Right renal pelvis (tissue), 4 donors: ENCODE measurements at regions not wholly inside any gene's neighbourhood (a gene's known extent, or its start where the extent isn't known, plus 50 kb on each side); places are given as distances from the start of the nearest gene placed in this dataset.
A peak's percentile ranks its signal among the peaks of the same experiment; 100 is the strongest.

Experiments used
- DNase-seq, 4 donors: peaks; one replicate each; pipeline ENCODE4 v3.0.0-alpha.2; 2013; ENCODE audit warnings: low read depth in 4 of 4, low spot score in 3 of 4, missing footprints in 1 of 4

GRCh38 chr6:56005426-56005825 lies 130.0 kb upstream of the BMP5 start:
- no peak for DNase-seq

- DNase-seq = no peak
Measured at GRCh38 chr6:56004426-56004825, 129.0 kb upstream of the BMP5 start.

- no peak for DNase-seq
Measured at GRCh38 chr6:56003616-56004015, 128.2 kb upstream of the BMP5 start.

- no peak for DNase-seq
Measured at GRCh38 chr6:56002336-56002735, 126.9 kb upstream of the BMP5 start.

- DNase-seq = no peak
Measured at GRCh38 chr6:55998576-55998975, 123.2 kb upstream of the BMP5 start.

- DNase-seq = no peak
Measured at GRCh38 chr6:55997223-55997874, 122.0 kb upstream of the BMP5 start.

GRCh38 chr6:55994531-55994930 lies 119.1 kb upstream of the BMP5 start:
- no peak for DNase-seq

- no peak for DNase-seq
Measured at GRCh38 chr6:55993418-55993817, 118.0 kb upstream of the BMP5 start.

GRCh38 chr6:55992546-55992945 lies 117.2 kb upstream of the BMP5 start:
- no peak for DNase-seq

GRCh38 chr6:55985309-55985708 lies 109.9 kb upstream of the BMP5 start:
- DNase-seq = no peak

GRCh38 chr6:55983861-55984260 lies 108.5 kb upstream of the BMP5 start:
- no peak for DNase-seq

- DNase-seq = no peak
Measured at GRCh38 chr6:55981660-55982059, 106.3 kb upstream of the BMP5 start.

GRCh38 chr6:55980627-55981211 lies 105.3 kb upstream of the BMP5 start:
- DNase-seq = peak; percentile 36 to 54 (median 42)

GRCh38 chr6:55979526-55979925 lies 104.1 kb upstream of the BMP5 start:
- DNase-seq = no peak

GRCh38 chr6:55977959-55978665 lies 102.7 kb upstream of the BMP5 start:
- no peak for DNase-seq

GRCh38 chr6:55974688-55975087 lies 99.3 kb upstream of the BMP5 start:
- DNase-seq = no peak

- DNase-seq = no peak
Measured at GRCh38 chr6:55972091-55972490, 96.7 kb upstream of the BMP5 start.

- no peak for DNase-seq
Measured at GRCh38 chr6:55969526-55969925, 94.1 kb upstream of the BMP5 start.

- DNase-seq = no peak
Measured at GRCh38 chr6:55968926-55969325, 93.5 kb upstream of the BMP5 start.

- no peak for DNase-seq
Measured at GRCh38 chr6:55964136-55964535, 88.7 kb upstream of the BMP5 start.

- DNase-seq = no peak
Measured at GRCh38 chr6:55963301-55963700, 87.9 kb upstream of the BMP5 start.

GRCh38 chr6:55960344-55960743 lies 85.0 kb upstream of the BMP5 start:
- no peak for DNase-seq
